IMR-90 (cell line): ENCODE measurements at regions not wholly inside any gene's neighbourhood (a gene's known extent, or its start where the extent isn't known, plus 50 kb on each side); places are given as distances from the start of the nearest gene placed in this dataset.

ENCODE experiments used
- ATAC-seq: fragments of 200-7000 bp; cut with Tn5 transposase; 2 replicates; pipeline ENCODE4 v1.9.1; 2020; ENCODE audit warnings: low read depth, mild to moderate bottlenecking, moderate library complexity
- BruUV-seq: library from RNA; stranded (reverse); fragments of 400-500 nt; replicated peaks from 2 replicates; lab custom pipeline; 2021; lab: Mats Ljungman, UMichigan
- CTCF ChIA-PET: fragments of 300-600 bp; formaldehyde crosslinking; extraction: SDS; loops from one replicate; lab custom pipeline; 2021; ENCODE audit warnings: antibody characterized with exemption; lab: Yijun Ruan, JAX
- POLR2A ChIA-PET: fragments of 300-600 bp; sonication (Branson Sonifier 250); formaldehyde crosslinking; loops from one replicate; lab custom pipeline; 2022; ENCODE audit warnings: antibody characterized with exemption; ENCODE audit not compliant: unreplicated experiment; lab: Charles Lee
- DNase-seq: peaks from one replicate; pipeline ENCODE4 v3.0.0; 2013
- H2AFZ ChIP-seq: replicated peaks from 2 replicates; pipeline ENCODE3; 2013; ENCODE audit warnings: low read length, mild to moderate bottlenecking; ENCODE audit not compliant: poor library complexity
- H2AK5ac ChIP-seq: 2 replicates; pipeline ENCODE4 v1.6.1; 2013; ENCODE audit warnings: low read depth, low read length, inconsistent platforms
- H2AK9ac ChIP-seq: replicated peaks from 2 replicates; pipeline ENCODE3; 2013; ENCODE audit warnings: mild to moderate bottlenecking, low read depth, low read length, moderate library complexity; ENCODE audit not compliant: poor library complexity
- H2BK120ac ChIP-seq: 2 replicates; pipeline ENCODE4 v1.6.1; 2013; ENCODE audit warnings: low read depth, low read length, inconsistent platforms
- H2BK15ac ChIP-seq: 3 replicates; pipeline ENCODE4 v1.6.1; 2013; ENCODE audit warnings: low read depth, low read length, inconsistent platforms
- H2BK20ac ChIP-seq: 2 replicates; pipeline ENCODE4 v1.6.1; 2013; ENCODE audit warnings: low read depth, mild to moderate bottlenecking, inconsistent platforms, low read length, moderate library complexity
- H2BK5ac ChIP-seq: 2 replicates; pipeline ENCODE4 v1.6.1; 2013; ENCODE audit warnings: mild to moderate bottlenecking, low read depth, low read length, inconsistent platforms; ENCODE audit not compliant: poor library complexity, severe bottlenecking
- H3K14ac ChIP-seq: replicated peaks from 2 replicates; pipeline ENCODE4 v1.6.1; 2013; ENCODE audit warnings: low read depth, low read length, inconsistent platforms
- H3K18ac ChIP-seq: 2 replicates; pipeline ENCODE4 v1.6.1; 2013; ENCODE audit warnings: low read depth, low read length, control low read depth
- H3K23ac ChIP-seq: 2 replicates; pipeline ENCODE4 v1.6.1; 2013; ENCODE audit warnings: low read depth, low read length, inconsistent platforms
- H3K27ac ChIP-seq: 2 replicates; pipeline ENCODE4 v1.5.1; 2013; ENCODE audit warnings: mild to moderate bottlenecking, control low read depth, low read length; ENCODE audit not compliant: insufficient read depth
- H3K27me3 ChIP-seq: 2 replicates; pipeline ENCODE4 v1.6.1; 2013; ENCODE audit warnings: low read length; ENCODE audit not compliant: control insufficient read depth, insufficient read depth
- H3K36me3 ChIP-seq: 2 replicates; pipeline ENCODE4 v1.6.1; 2013; ENCODE audit warnings: low read length, mixed read lengths; ENCODE audit not compliant: control insufficient read depth, insufficient read depth
- H3K4ac ChIP-seq: 2 replicates; pipeline ENCODE4 v1.6.1; 2013; ENCODE audit warnings: low read depth, low read length, inconsistent platforms
- H3K4me1 ChIP-seq: 2 replicates; pipeline ENCODE4 v1.6.1; 2013; ENCODE audit warnings: low read length, mixed read lengths; ENCODE audit not compliant: control insufficient read depth, insufficient read depth
- H3K4me2 ChIP-seq: 2 replicates; pipeline ENCODE4 v1.6.1; 2013; ENCODE audit warnings: low read depth, mild to moderate bottlenecking, control low read depth, low read length, moderate library complexity
- H3K4me3 ChIP-seq: 2 replicates; pipeline ENCODE4 v1.5.1; 2013; ENCODE audit warnings: low read depth, mild to moderate bottlenecking, control low read depth, low read length, moderate library complexity; ENCODE audit not compliant: insufficient read depth
- H3K56ac ChIP-seq: 2 replicates; pipeline ENCODE4 v1.6.1; 2013; ENCODE audit warnings: low read length, inconsistent platforms; ENCODE audit not compliant: insufficient read depth; ENCODE audit errors: extremely low read depth
- H3K79me1 ChIP-seq, 2 experiments: 2 replicates each; pipeline ENCODE4 v1.6.1; 2013; ENCODE audit warnings: low read length in 2 of 2, inconsistent platforms in 1 of 2, low read depth in 1 of 2
- H3K9ac ChIP-seq: 2 replicates; pipeline ENCODE4 v1.6.1; 2013; ENCODE audit warnings: low read depth, low read length, control low read depth
- H3K9me1 ChIP-seq: 2 replicates; pipeline ENCODE4 v1.6.1; 2013; ENCODE audit warnings: low read length, inconsistent platforms; ENCODE audit not compliant: insufficient read depth
- H3K9me3 ChIP-seq: 2 replicates; pipeline ENCODE4 v1.6.1; 2013; ENCODE audit warnings: low read length; ENCODE audit not compliant: control insufficient read depth, insufficient read depth
- H4K20me1 ChIP-seq: 2 replicates; pipeline ENCODE4 v1.6.1; 2013; ENCODE audit warnings: low read length, inconsistent platforms; ENCODE audit not compliant: insufficient read depth
- H4K5ac ChIP-seq: 2 replicates; pipeline ENCODE4 v1.6.1; 2013; ENCODE audit warnings: mild to moderate bottlenecking, low read depth, low read length, control low read depth
- H4K8ac ChIP-seq, 2 experiments: 2 replicates each; pipeline ENCODE4 v1.6.1; 2013; ENCODE audit warnings: low read depth in 2 of 2, low read length in 2 of 2, control low read depth in 1 of 2, inconsistent platforms in 1 of 2
- H4K91ac ChIP-seq: 2 replicates; pipeline ENCODE4 v1.6.1; 2013; ENCODE audit warnings: low read depth, low read length, inconsistent platforms; ENCODE audit not compliant: insufficient read depth
- BHLHE40 ChIP-seq: fragments of 150-350 bp; IDR thresholded peaks from 2 replicates; pipeline ENCODE4 v1.6.1; 2016; ENCODE audit warnings: mild to moderate bottlenecking, low read depth, low read length
- CEBPB ChIP-seq: IDR thresholded peaks from 2 replicates; pipeline ENCODE4 v1.6.1; 2012; ENCODE audit warnings: low read depth, low read length, improper control_type of control experiment
- CHD1 ChIP-seq: IDR thresholded peaks from 2 replicates; pipeline ENCODE4 v1.6.1; 2012; ENCODE audit warnings: low read depth, low read length, improper control_type of control experiment
- CTCF ChIP-seq: conservative IDR thresholded peaks from 2 replicates; pipeline ENCODE4 v1.5.1; 2012; ENCODE audit warnings: mild to moderate bottlenecking, low read depth, low read length, improper control_type of control experiment
- ELK1 ChIP-seq: fragments of 150-350 bp; IDR thresholded peaks from 2 replicates; pipeline ENCODE4 v1.6.1; 2016; ENCODE audit warnings: low read depth, mild to moderate bottlenecking, low read length, moderate library complexity, borderline replicate concordance
- FOS ChIP-seq: fragments of 150-350 bp; IDR thresholded peaks from 2 replicates; pipeline ENCODE4 v1.6.1; 2016; ENCODE audit warnings: low read depth, low read length
- MAFK ChIP-seq: IDR thresholded peaks from 2 replicates; pipeline ENCODE4 v1.6.1; 2012; ENCODE audit warnings: low read depth, low read length, improper control_type of control experiment
- MAZ ChIP-seq: IDR thresholded peaks from 2 replicates; pipeline ENCODE4 v1.6.1; 2012; ENCODE audit warnings: low read depth, mild to moderate bottlenecking, low read length, improper control_type of control experiment, moderate library complexity, borderline replicate concordance
- MXI1 ChIP-seq: IDR thresholded peaks from 2 replicates; pipeline ENCODE4 v1.6.1; 2012; ENCODE audit warnings: low read depth, mild to moderate bottlenecking, low read length, moderate library complexity, borderline replicate concordance
- NFE2L2 ChIP-seq: fragments of 150-350 bp; IDR thresholded peaks from 2 replicates; pipeline ENCODE4 v1.6.1; 2016; ENCODE audit warnings: low read depth, mild to moderate bottlenecking, low read length
- POLR2A ChIP-seq: IDR thresholded peaks from 2 replicates; pipeline ENCODE4 v1.6.1; 2012; ENCODE audit warnings: mild to moderate bottlenecking, low read depth, low read length
- RAD21 ChIP-seq: IDR thresholded peaks from 2 replicates; pipeline ENCODE4 v1.6.1; 2012; ENCODE audit warnings: low read length, improper control_type of control experiment
- RCOR1 ChIP-seq: IDR thresholded peaks from 2 replicates; pipeline ENCODE4 v1.6.1; 2012; ENCODE audit warnings: mild to moderate bottlenecking, low read length, improper control_type of control experiment; ENCODE audit not compliant: insufficient replicate concordance
- RFX5 ChIP-seq: IDR thresholded peaks from 2 replicates; pipeline ENCODE4 v1.8.0; 2012; ENCODE audit warnings: low read depth, mild to moderate bottlenecking, low read length, moderate library complexity
- SMC3 ChIP-seq: fragments of 150-350 bp; IDR thresholded peaks from 2 replicates; pipeline ENCODE4 v1.6.1; 2016; ENCODE audit warnings: low read depth, mild to moderate bottlenecking, antibody characterized with exemption, low read length, moderate library complexity
- USF2 ChIP-seq: fragments of 150-350 bp; IDR thresholded peaks from 2 replicates; pipeline ENCODE4 v1.6.1; 2017; ENCODE audit warnings: mild to moderate bottlenecking, antibody characterized with exemption, low read length, low read depth
- WGBS, 2 experiments: methylation state at CpG; one replicate each; pipeline versions ENCODE4 v1.1.5 to v1.1.7; 2013; ENCODE audit warnings: missing lambda C conversion rate in 2 of 2; ENCODE audit not compliant: insufficient read length in 1 of 2; ENCODE audit errors: extremely low coverage in 2 of 2; 5-methylcytosine and 5-hydroxymethylcytosine counted together
- dilution Hi-C: fragments of 300-500 bp; cut with HindIII; formaldehyde crosslinking; loops from one replicate; pipeline ENCODE4 v1.14.3; 2018; ENCODE audit warnings: low sequenced_read_pairs; ENCODE audit not compliant: unreplicated experiment
- in situ Hi-C: fragments of 300-500 bp; cut with MboI; formaldehyde crosslinking; loops from 3 replicates; pipeline ENCODE4 v1.14.3; 2019; ENCODE audit warnings: low sequenced_read_pairs, inconsistent platforms, mixed read lengths
- intact Hi-C: fragments of 100-400 bp; cut with micrococcal nuclease; formaldehyde crosslinking; loops from 2 replicates; pipeline ENCODE4 v1.10.0; 2022

GRCh38 chr2:4416431-4416830 is 713.1 kb downstream of the DCDC2C start:
- Histone ChIP-seq H4K8ac (no peak overlapping the region), H2AK5ac (no peak overlapping the region), H3K4me3 (no peak overlapping the region), H2AK9ac (no peak overlapping the region), H3K4me1 (no peaks in the 10 kb centered on the region), H3K23ac (no peak overlapping the region), H4K5ac (no peak overlapping the region), H4K91ac (no peak overlapping the region), H3K27me3 (no peaks in the 10 kb centered on the region), H3K9me1 (no peaks in the 10 kb centered on the region), H3K56ac (no peak overlapping the region), H3K18ac (no peak overlapping the region), H3K27ac (no peak overlapping the region), H2BK15ac (no peak overlapping the region), H3K36me3 (no peaks in the 10 kb centered on the region), H3K9me3 (peaks cover 19% of the 10 kb centered on the region), H3K14ac (no peak overlapping the region), H3K79me1 (no peaks in the 10 kb centered on the region), H4K20me1 (no peaks in the 10 kb centered on the region), H3K4ac (no peak overlapping the region), H3K9ac (no peak overlapping the region), H3K4me2 (no peak overlapping the region), H2BK5ac (no peak overlapping the region), H2BK20ac (no peak overlapping the region), H2BK120ac (no peak overlapping the region), H2AFZ (no peak overlapping the region)
- no peak for ATAC-seq
- in situ Hi-C loops (no loop called here), dilution Hi-C loops (no loop called here), intact Hi-C loops (no loop called here)
- POLR2A ChIA-PET, result no interaction called here
- CTCF ChIA-PET, result no interaction called here
- BruUV-seq, result no TSS peak
- no peak for DNase-seq
- WGBS, 2 experiments, result 35% methylated on average over 2 of the region's 4 CpGs; no CpG with 5 or more reads in 1 of the 2 experiments
- TF ChIP-seq FOS, result no peak
- no peak for TF ChIP-seq RCOR1
- TF ChIP-seq CEBPB, result no peak
- no peak for TF ChIP-seq MXI1
- TF ChIP-seq POLR2A, result no peak
- TF ChIP-seq USF2, result no peak
- no peak for TF ChIP-seq RAD21
- no peak for TF ChIP-seq ELK1
- TF ChIP-seq RFX5, result no peak
- TF ChIP-seq MAFK, result no peak
- TF ChIP-seq SMC3, result no peak
- TF ChIP-seq MAZ, result no peak
- no peak for TF ChIP-seq CHD1
- TF ChIP-seq CTCF, result no peak
- TF ChIP-seq BHLHE40, result no peak
- TF ChIP-seq NFE2L2, result no peak
